ENCODE measurements at regions not wholly inside any gene's neighbourhood (a gene's known extent, or its start where the extent isn't known, plus 50 kb on each side); places are given as distances from the start of the nearest gene placed in this dataset.

DNA sequence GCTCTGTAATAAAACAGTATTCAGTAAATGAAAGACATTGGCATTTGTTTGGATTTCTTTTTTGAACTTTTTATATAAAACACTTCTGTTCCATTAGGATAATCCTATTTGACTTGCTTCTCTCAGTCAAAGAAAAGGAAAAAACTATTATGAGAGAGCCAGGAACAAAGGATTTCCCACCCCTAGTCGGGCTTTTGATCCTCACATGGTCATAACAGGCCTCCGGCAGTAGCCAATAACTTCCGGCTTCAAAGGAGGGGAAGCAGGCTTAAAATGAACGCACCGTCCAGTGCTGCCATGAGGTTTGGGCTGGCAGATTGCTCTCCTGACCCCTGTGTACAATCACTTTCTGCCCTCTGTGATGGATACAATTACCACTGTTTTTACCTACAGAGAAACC is 209.3 kb downstream of the ZNF608 start:
- dilution Hi-C loops (cut with MboI; ENCODE audit: extremely low pct_ligation_motif_present, low sequenced_read_pairs) (no loop called here), intact Hi-C loops (cut with micrococcal nuclease) (loop anchor here (1.0 to 10.0 kb wide), 6 partner anchors 80 to 1015 kb away; no protein-coding TSS in a partner anchor)
- H3K9me1 ChIP-seq (replicated peaks; ENCODE audit: control insufficient read depth, extremely low read depth, insufficient read depth, low read length): no peaks in the 10 kb centered on the region
- H3K4me2 ChIP-seq (ENCODE audit: insufficient read depth, low read length): peak overlapping the region; percentile 32
- H3K4me3 ChIP-seq (replicated peaks in 1 of 3; ENCODE audit: insufficient read depth in 1 of 3, low read depth in 1 of 3, low read length in 3 of 3): no peak overlapping the region
- H3K36me3 ChIP-seq (ENCODE audit: control insufficient read depth in 2 of 2, extremely low read depth in 1 of 2, insufficient read depth in 2 of 2, low read length in 2 of 2): no peaks in the 10 kb centered on the region
- ChIA-PET POLR2A (no interaction called here), CTCF (no interaction called here)
- peak overlapping the region; percentile 20 for H3K9ac ChIP-seq (replicated peaks; ENCODE audit: extremely low read depth, insufficient read depth, low read length)
- no peaks in the 10 kb centered on the region for H3K27me3 ChIP-seq (ENCODE audit: control insufficient read depth in 2 of 2, insufficient read depth in 2 of 2, low read length in 2 of 2)
- no peaks in the 10 kb centered on the region for H4K20me1 ChIP-seq (replicated peaks; ENCODE audit: control insufficient read depth, extremely low read depth, insufficient read depth, low read length)
- FAIRE-seq: peak; percentile 69
- TF ChIP-seq, protein P1, sequence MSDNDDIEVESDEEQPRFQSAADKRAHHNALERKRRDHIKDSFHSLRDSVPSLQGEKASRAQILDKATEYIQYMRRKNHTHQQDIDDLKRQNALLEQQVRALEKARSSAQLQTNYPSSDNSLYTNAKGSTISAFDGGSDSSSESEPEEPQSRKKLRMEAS (IDR thresholded peaks at IDR 0.05; ENCODE audit: insufficient read depth, insufficient read length): no peak
- TF ChIP-seq JUN (IDR thresholded peaks at IDR 0.05; ENCODE audit: borderline replicate concordance, insufficient read depth, insufficient read length, low read depth): no peak
- TF ChIP-seq MYC (IDR thresholded peaks at IDR 0.05; ENCODE audit: low read depth, low read length): no peak
- TF ChIP-seq POLR2AphosphoS5 (IDR thresholded peaks at IDR 0.05; ENCODE audit: insufficient read depth, low read depth, low read length): no peak
- no peak for TF ChIP-seq GATA2 (IDR thresholded peaks at IDR 0.05; ENCODE audit: insufficient read depth, insufficient read length, low read depth, low read length)
- no peak for TF ChIP-seq EZH2 (IDR thresholded peaks at IDR 0.05; ENCODE audit: borderline replicate concordance, low read depth, low read length, severe bottlenecking)
- TF ChIP-seq FOS (IDR thresholded peaks at IDR 0.05; ENCODE audit: borderline replicate concordance, insufficient read depth, low read length): no peak
- TF ChIP-seq CTCF (IDR thresholded peaks at IDR 0.05; ENCODE audit: extremely low read depth in 1 of 2, insufficient read depth in 1 of 2, low read depth in 1 of 2, low read length in 2 of 2): no peak
- no peak for TF ChIP-seq POLR2A (IDR thresholded peaks at IDR 0.05; ENCODE audit: low read depth, low read length)
- H3K79me2 ChIP-seq (ENCODE audit: control insufficient read depth, insufficient read depth, low read length): no peaks in the 10 kb centered on the region
- H3K9me3 ChIP-seq (replicated peaks; ENCODE audit: control insufficient read depth, insufficient read depth, low read length): no peaks in the 10 kb centered on the region
- peak; percentile 65 for DNase-seq (ENCODE audit: low read depth, low spot score)
- H3K27ac ChIP-seq (ENCODE audit: insufficient read depth, low read depth, low read length): peak overlapping the region; percentile 45
- no TSS peak for BruUV-seq (replicated peaks)
- peaks cover 28% of the 10 kb centered on the region for H3K4me1 ChIP-seq (ENCODE audit: control insufficient read depth, extremely low read depth, insufficient read depth, low read length)
- no peak overlapping the region for H2AFZ ChIP-seq (ENCODE audit: low read depth, low read length)

All from endothelial cell of umbilical vein (primary cell).